Heart right ventricle (tissue), 16 donors: ENCODE measurements at regions not wholly inside any gene's neighbourhood (a gene's known extent, or its start where the extent isn't known, plus 50 kb on each side); places are given as distances from the start of the nearest gene placed in this dataset.

ENCODE experiments used
- ATAC-seq, 8 donors: fragments of 200-7000 bp; cut with Tn5 transposase; one replicate each; pipeline ENCODE4 v1.9.1; 2020; ENCODE audit warnings: mild to moderate bottlenecking in 8 of 8, moderate library complexity in 8 of 8, moderate number of reproducible peaks in 1 of 8
- DNase-seq, 2 donors: peaks; one replicate each; pipeline ENCODE4 v3.0.0-alpha.2; 2020
- H3K27ac ChIP-seq, 10 donors: fragments of 200-600 bp; sonication (generic) in 2 of 10; one replicate each; pipeline versions ENCODE4 v1.5.0 to v1.8.0; 2020 to 2022; ENCODE audit warnings: mild to moderate bottlenecking in 3 of 10
- H3K27me3 ChIP-seq, 7 donors: fragments of 200-600 bp; one replicate each; pipeline ENCODE4 v1.8.0; 2021 to 2022; ENCODE audit warnings: mild to moderate bottlenecking in 2 of 7
- H3K36me3 ChIP-seq, 9 donors: fragments of 200-600 bp; sonication (generic) in 1 of 9; one replicate each; pipeline versions ENCODE4 v1.5.0 to v1.8.0; 2020 to 2022; ENCODE audit warnings: mild to moderate bottlenecking in 2 of 9
- H3K4me1 ChIP-seq, 9 donors: fragments of 200-600 bp; sonication (generic) in 1 of 9; one replicate each; pipeline versions ENCODE4 v1.5.0 to v1.8.0; 2020 to 2022; ENCODE audit warnings: mild to moderate bottlenecking in 4 of 9
- H3K4me3 ChIP-seq, 10 donors: fragments of 200-600 bp; sonication (generic) in 2 of 10; one replicate each; pipeline versions ENCODE4 v1.5.0 to v1.8.0; 2020 to 2022; ENCODE audit warnings: mild to moderate bottlenecking in 7 of 10, moderate library complexity in 2 of 10
- H3K9me3 ChIP-seq, 11 donors: fragments of 200-600 bp in 10 of 11; sonication (generic) in 2 of 11; one replicate each; pipeline versions ENCODE4 v1.5.0 to v1.8.0; 2013 to 2022; ENCODE audit warnings: mild to moderate bottlenecking in 2 of 11, control low read depth in 1 of 11, moderate library complexity in 1 of 11
- WGBS, 2 donors: extraction: QIAGEN DNeasy Blood & Tissue Kit; methylation state at CpG; one replicate each; pipeline ENCODE4 v1.1.7; 2013; ENCODE audit warnings: inconsistent platforms in 1 of 2; 5-methylcytosine and 5-hydroxymethylcytosine counted together
- intact Hi-C, 10 donors: fragments of 100-400 bp; cut with DNase I; formaldehyde crosslinking; loops; one replicate each; pipeline versions ENCODE4 v1.11.1 to v1.14.2; 2022
- TF ChIP-seq, protein P1 (sequence below), 9 donors: fragments of 200-600 bp; sonication (generic) in 2 of 9; IDR thresholded peaks; one replicate each; pipeline versions ENCODE4 v1.5.0 to v1.8.0; 2021 to 2022; ENCODE audit warnings: antibody characterized with exemption in 9 of 9, mild to moderate bottlenecking in 5 of 9, moderate library complexity in 1 of 9
- donor health status: Arrhythmogenic right ventricular cardiomyopathy.
- donor health status: ischemic (EF 13 %, LVEDD 7.1; RV severe dilation, severe dysfunction).
- donor health status: healthy with polysubstance abuse.
- donor health status: DM: no; HTN: yes; CAD: no.
- donor health status: DM: no; HTN: no; CAD: no.
- donor health status: ischemic (EF 25% LVEDD 6.9; RV normal size, moderate dysfunction).
- donor health status: ischemic (EF 25% LVEDD 5.7; RV mildly dilated, moderate dysfunction).
- donor health status: healthy.
- donor health status: DM: yes; HTN: yes; CAD: no.
- donor health status: Ischemic cardiomyopathy.
- donor health status: ischemic (EF 35%, LVEDD 5.7; RV mildly dilated, moderate dysfunction).
- donor health status: nonischemic (EF 11% LVEDD 7.7; RV severe dilation, severe dysfunction).
- donor health status: DM: yes; HTN: yes; CAD: no.
- donor health status: PGD.
- donor health status: ischemic (EF 29% LVEDD 5.4; RV normal size, mild dysfunction).
- donor health status: nonischemic (EF 23%, LVEDD 6.1; RV moderate dilation, normal function).

DNA sequence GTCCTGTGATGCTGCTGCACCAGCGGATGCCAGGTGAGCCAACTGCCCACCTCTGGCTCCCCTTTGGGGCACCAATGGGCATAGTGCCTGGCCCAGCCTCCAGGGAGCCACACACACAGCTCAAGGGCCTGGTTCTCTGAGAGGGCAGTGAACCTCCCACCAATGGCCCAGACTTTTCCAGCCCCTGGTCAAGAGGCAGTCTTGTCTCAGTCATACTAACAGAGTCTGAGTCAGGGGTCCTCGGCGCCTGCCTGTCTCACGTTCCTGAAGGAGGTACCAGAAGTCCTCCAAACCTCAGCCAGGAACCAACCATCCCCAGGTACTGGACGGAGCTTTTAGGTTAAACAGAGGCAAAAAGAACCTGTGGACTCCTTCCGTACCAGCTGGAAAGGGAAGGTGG lies 121.1 kb downstream of the C5orf15 start:
- no peak for ATAC-seq
- no peak for DNase-seq
- TF ChIP-seq, protein P1, sequence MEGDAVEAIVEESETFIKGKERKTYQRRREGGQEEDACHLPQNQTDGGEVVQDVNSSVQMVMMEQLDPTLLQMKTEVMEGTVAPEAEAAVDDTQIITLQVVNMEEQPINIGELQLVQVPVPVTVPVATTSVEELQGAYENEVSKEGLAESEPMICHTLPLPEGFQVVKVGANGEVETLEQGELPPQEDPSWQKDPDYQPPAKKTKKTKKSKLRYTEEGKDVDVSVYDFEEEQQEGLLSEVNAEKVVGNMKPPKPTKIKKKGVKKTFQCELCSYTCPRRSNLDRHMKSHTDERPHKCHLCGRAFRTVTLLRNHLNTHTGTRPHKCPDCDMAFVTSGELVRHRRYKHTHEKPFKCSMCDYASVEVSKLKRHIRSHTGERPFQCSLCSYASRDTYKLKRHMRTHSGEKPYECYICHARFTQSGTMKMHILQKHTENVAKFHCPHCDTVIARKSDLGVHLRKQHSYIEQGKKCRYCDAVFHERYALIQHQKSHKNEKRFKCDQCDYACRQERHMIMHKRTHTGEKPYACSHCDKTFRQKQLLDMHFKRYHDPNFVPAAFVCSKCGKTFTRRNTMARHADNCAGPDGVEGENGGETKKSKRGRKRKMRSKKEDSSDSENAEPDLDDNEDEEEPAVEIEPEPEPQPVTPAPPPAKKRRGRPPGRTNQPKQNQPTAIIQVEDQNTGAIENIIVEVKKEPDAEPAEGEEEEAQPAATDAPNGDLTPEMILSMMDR (IDR thresholded peaks at IDR 0.05) = no peak
- peaks cover 0 to 13% (median 0%) of the 10 kb centered on the region in 7 donors for H3K27me3 ChIP-seq
- H3K4me3 ChIP-seq = no peak overlapping the region
- 93% methylated on average over 6 of the region's 6 CpGs for WGBS, 2 donors
- H3K27ac ChIP-seq = no peak overlapping the region
- no peaks in the 10 kb centered on the region for H3K36me3 ChIP-seq
- intact Hi-C loops = no loop called here
- H3K4me1 ChIP-seq = peaks cover 0 to 5% (median 0%) of the 10 kb centered on the region in 9 donors
- H3K9me3 ChIP-seq = no peaks in the 10 kb centered on the region

DNA sequence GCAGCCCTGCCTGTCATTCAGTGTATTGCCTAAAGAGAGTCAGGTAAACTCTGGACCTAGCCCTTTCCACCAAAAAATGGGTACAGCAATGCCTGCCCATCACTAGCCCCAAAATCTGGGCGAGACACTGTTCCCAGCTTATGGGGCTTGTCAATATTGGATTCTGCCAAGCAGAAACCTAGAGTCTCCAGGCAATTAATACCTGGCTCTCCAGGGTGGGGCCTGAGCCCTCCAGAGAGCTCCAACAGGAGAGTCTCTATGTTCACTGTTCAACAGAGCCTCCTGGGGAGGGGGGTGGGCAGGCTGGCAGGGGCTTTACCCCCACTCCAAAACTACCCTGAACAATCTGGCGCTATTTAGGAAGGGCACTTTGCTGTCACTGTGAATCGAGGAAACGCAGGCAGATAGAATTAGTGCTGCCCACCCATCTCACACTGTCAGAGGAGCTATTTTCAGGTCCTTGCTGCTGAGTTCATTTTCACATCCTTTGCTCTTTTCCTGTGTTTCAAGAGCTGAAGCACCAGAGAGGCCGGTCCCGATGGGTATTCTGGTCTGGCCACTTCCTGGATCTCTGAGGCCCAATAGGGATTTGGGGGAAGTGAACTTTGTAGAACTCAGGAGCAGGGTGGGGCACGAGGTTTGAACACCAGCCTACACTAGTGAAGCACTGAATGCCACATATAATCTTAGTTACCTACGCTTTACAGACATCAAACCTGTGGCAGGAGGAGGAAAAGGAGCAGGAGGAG lies 121.8 kb downstream of the C5orf15 start:
- Histone ChIP-seq H3K9me3 (no peaks in the 10 kb centered on the region), H3K4me3 (no peak overlapping the region), H3K4me1 (peaks cover 0 to 5% (median 0%) of the 10 kb centered on the region in 9 donors), H3K27me3 (peaks cover 0 to 13% (median 0%) of the 10 kb centered on the region in 7 donors), H3K27ac (no peak overlapping the region), H3K36me3 (no peaks in the 10 kb centered on the region)
- ATAC-seq (no peak), DNase-seq (no peak)
- TF ChIP-seq, protein P1 (IDR thresholded peaks at IDR 0.05) = no peak
- 56 to 61% methylated on average over 8 of the region's 8 CpGs for WGBS, 2 donors
- intact Hi-C loops = no loop called here

DNA sequence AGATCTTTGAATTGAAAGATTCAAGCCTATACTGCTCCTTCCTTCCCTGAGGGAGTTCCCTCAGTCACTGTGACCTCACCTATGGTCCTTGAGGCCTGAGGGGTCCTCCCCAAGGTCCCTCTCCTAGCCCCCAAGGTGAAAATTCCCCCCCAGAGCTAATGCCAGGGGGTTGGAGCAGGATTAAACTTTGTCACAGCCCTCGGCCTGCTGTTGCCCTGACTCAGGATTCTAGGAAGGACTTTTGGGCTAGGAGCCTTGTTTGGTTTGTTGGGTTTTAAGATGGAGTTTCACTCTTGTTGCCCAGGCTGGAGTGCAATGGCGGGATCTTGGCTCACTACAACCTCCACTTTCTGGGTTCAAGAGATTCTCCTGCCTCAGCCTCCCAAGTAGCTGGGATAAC lies 123.2 kb downstream of the C5orf15 start:
- Histone ChIP-seq H3K27me3 (peaks cover 0 to 13% (median 0%) of the 10 kb centered on the region in 7 donors), H3K4me1 (peaks cover 0 to 5% (median 0%) of the 10 kb centered on the region in 9 donors), H3K4me3 (no peak overlapping the region), H3K27ac (no peak overlapping the region), H3K9me3 (no peaks in the 10 kb centered on the region), H3K36me3 (no peaks in the 10 kb centered on the region)
- no peak for ATAC-seq
- intact Hi-C loops = no loop called here
- TF ChIP-seq, protein P1 (IDR thresholded peaks at IDR 0.05) = no peak
- DNase-seq = no peak
- WGBS, 2 donors = 91 to 93% methylated on average over 2 of the region's 2 CpGs

DNA sequence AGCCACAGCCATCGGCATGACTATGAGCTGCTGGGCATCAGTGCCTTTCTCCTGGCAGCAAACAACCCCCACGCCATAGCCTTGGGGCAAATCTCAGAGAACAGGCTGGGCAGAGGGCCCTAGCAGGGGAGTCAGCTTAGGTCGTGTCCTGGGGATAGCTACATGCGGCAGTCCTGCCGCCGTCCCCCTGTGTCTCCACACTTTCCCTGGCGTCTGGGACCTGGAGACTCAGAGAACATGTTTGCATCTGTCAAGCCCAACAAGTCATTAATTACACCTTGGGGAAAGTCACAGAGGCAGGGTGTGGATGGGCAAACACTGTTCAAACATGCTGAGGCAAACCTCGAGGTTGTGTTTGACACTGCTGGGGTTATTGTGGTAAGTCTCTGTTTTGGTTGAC lies 123.6 kb downstream of the C5orf15 start:
- no peaks in the 10 kb centered on the region for H3K36me3 ChIP-seq
- no peaks in the 10 kb centered on the region for H3K9me3 ChIP-seq
- DNase-seq (no peak), ATAC-seq (no peak)
- intact Hi-C loops = no loop called here
- peaks cover 0 to 5% (median 0%) of the 10 kb centered on the region in 9 donors for H3K4me1 ChIP-seq
- no peak overlapping the region for H3K4me3 ChIP-seq
- WGBS, 2 donors = 70 to 83% methylated on average over 8 of the region's 8 CpGs
- H3K27me3 ChIP-seq = peaks cover 0 to 13% (median 0%) of the 10 kb centered on the region in 7 donors
- no peak overlapping the region for H3K27ac ChIP-seq
- TF ChIP-seq, protein P1 (IDR thresholded peaks at IDR 0.05) = no peak
